ENCODE measurements at regions not wholly inside any gene's neighbourhood (a gene's known extent, or its start where the extent isn't known, plus 50 kb on each side); places are given as distances from the start of the nearest gene placed in this dataset.

DNA sequence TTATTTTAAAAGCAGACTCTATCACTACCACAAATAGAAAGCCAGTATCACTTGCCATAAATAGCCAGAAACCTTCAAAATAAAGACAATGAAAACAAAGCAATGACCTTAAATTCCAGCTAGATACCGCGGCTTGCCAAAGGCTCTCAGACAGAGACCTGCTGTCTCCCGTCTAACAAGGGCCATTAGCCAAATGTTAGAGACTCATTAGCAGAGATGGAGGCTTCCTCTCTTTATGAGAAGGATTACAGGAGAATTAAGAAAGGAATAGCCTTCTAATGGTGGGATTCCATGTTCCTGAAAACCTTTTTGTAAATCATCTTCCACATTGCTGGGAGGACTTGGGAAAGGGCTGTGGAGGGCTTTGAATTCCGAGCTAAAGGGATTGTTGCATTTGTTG is 206.7 kb downstream of the AACS start:
- Histone ChIP-seq H3K36me3 (ENCODE audit: control insufficient read depth, insufficient read depth, low read length) (no peaks in the 10 kb centered on the region), H3K27me3 (replicated peaks; ENCODE audit: control insufficient read depth, insufficient read depth, low read length) (no peaks in the 10 kb centered on the region), H3K4me3 (replicated peaks; ENCODE audit: low read depth, low read length) (no peak overlapping the region)
- no peak for DNase-seq (ENCODE audit: extremely low read depth, insufficient read length)
- TF ChIP-seq, protein P1, sequence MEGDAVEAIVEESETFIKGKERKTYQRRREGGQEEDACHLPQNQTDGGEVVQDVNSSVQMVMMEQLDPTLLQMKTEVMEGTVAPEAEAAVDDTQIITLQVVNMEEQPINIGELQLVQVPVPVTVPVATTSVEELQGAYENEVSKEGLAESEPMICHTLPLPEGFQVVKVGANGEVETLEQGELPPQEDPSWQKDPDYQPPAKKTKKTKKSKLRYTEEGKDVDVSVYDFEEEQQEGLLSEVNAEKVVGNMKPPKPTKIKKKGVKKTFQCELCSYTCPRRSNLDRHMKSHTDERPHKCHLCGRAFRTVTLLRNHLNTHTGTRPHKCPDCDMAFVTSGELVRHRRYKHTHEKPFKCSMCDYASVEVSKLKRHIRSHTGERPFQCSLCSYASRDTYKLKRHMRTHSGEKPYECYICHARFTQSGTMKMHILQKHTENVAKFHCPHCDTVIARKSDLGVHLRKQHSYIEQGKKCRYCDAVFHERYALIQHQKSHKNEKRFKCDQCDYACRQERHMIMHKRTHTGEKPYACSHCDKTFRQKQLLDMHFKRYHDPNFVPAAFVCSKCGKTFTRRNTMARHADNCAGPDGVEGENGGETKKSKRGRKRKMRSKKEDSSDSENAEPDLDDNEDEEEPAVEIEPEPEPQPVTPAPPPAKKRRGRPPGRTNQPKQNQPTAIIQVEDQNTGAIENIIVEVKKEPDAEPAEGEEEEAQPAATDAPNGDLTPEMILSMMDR (IDR thresholded peaks at IDR 0.05; ENCODE audit: insufficient read depth, low read length, poor library complexity, severe bottlenecking), result no peak

DNA sequence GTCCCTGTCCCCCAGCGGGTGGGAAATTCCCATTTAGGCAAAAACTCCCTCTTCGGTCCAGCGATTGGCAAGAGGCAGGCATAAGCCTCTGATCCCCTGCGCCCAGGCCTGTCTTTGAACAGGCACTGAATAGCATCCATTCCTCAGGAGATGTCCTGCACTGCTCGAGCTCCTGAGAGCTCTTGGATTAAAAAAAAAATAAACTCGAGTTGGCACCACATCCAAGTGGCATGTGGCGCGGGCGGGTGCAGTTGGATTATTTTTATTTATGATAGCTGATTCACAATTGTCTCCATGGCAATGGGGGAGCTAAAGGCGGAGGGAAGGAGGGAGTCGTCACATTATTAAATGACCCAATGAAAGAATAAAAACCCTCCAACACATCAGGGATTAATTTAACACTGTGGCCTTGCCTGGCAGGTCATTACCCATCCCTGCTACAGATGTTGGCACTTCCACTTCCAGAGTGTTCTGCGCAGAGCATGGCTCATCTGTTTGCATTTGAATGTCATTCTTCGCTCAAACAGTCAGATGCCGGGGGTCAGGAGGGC is 207.2 kb downstream of the AACS start:
- DNase-seq (ENCODE audit: extremely low read depth, insufficient read length), result no peak
- Histone ChIP-seq H3K4me3 (replicated peaks; ENCODE audit: low read depth, low read length) (no peak overlapping the region), H3K27me3 (replicated peaks; ENCODE audit: control insufficient read depth, insufficient read depth, low read length) (no peaks in the 10 kb centered on the region), H3K36me3 (ENCODE audit: control insufficient read depth, insufficient read depth, low read length) (no peaks in the 10 kb centered on the region)
- TF ChIP-seq, protein P1 (IDR thresholded peaks at IDR 0.05; ENCODE audit: insufficient read depth, low read length, poor library complexity, severe bottlenecking), result no peak

DNA sequence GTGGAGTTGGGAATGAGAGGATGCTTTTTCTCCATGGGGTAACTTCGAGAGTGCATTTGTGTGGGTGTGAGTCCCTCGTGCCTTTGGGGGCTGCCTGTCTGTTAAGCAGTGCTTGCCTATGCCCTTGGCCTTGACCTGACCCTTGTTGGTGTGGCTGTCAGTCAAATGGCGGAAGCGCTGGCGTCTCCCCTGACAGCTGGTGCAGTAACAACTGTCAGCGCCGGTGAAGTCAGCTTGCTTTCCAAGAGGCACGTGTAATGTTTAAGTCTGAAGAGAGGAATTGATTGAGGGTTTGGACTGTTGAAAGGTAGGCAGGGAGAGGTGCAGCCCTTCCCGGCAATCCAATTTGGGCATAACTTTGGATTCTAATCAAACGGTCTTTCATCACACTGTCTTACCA is 211.3 kb downstream of the AACS start:
- no peak overlapping the region for H3K4me3 ChIP-seq (replicated peaks; ENCODE audit: low read depth, low read length)
- H3K36me3 ChIP-seq (ENCODE audit: control insufficient read depth, insufficient read depth, low read length), result no peaks in the 10 kb centered on the region
- TF ChIP-seq, protein P1 (IDR thresholded peaks at IDR 0.05; ENCODE audit: insufficient read depth, low read length, poor library complexity, severe bottlenecking), result no peak
- no peak for DNase-seq (ENCODE audit: extremely low read depth, insufficient read length)
- H3K27me3 ChIP-seq (replicated peaks; ENCODE audit: control insufficient read depth, insufficient read depth, low read length), result no peaks in the 10 kb centered on the region

DNA sequence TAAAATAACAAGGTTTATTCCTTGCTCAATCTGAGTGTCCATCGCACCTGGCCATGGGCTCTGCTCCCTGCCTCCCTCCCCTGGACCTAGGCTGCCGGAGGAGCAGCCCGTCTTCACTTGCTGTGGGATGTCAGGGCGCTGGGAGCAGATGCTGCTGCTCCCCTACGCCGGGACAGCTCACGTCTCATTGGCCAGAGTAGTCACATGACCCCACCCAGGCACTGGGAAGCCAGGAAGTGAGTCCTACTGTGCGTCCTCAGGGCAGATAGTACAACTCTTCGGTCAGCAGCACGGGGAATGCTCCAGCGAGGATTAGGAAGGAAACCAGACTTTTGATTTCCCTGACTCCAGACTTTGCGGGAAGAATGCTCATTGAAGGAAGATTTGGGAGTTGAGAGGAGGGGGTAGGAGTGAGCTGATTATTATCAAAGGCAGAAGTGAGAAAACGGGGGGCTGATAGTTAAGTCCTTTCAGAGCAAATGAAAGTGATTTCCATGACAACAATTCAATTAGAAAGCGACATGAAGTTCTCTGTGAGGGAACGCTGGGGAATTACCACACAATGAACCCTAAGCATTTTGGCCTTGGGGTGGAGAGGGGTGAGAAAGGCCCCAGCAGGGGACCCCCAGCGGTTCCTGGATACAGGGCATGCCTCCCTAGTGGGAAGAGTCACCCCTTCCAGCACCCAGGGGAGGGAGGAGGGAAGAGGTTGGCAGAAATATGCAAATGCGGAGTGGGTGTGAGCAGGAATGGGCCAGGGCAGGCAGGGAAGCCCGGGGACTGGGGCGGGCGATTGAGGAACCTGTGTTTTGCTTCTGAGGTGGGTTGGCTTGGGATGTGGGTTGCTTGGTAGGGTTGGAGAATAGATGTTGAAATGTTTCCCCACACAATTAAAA is 215.5 kb downstream of the AACS start:
- Histone ChIP-seq H3K36me3 (ENCODE audit: control insufficient read depth, insufficient read depth, low read length) (no peaks in the 10 kb centered on the region), H3K4me3 (replicated peaks; ENCODE audit: low read depth, low read length) (no peak overlapping the region), H3K27me3 (replicated peaks; ENCODE audit: control insufficient read depth, insufficient read depth, low read length) (no peaks in the 10 kb centered on the region)
- TF ChIP-seq, protein P1 (IDR thresholded peaks at IDR 0.05; ENCODE audit: insufficient read depth, low read length, poor library complexity, severe bottlenecking), result no peak
- no peak for DNase-seq (ENCODE audit: extremely low read depth, insufficient read length)

DNA sequence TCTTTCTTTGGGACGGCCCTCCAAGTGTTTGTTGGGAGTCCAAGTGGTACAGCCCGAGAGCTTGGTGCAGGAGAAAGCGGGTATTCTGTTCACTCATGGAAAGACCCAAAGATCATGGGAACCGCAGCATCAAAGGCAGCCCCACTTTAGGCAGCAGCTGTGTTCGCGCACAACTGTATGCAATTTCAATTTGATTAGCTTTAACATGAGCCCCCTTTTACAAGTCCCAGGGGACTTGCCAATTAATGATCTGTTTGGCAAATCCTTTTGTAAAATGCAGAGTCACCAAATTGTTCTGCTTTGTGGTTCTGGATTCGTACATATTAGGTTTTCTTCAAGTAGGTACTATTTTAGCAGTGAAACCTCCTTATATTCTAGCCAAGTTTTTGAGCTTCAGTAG is 217.7 kb downstream of the AACS start:
- Histone ChIP-seq H3K36me3 (ENCODE audit: control insufficient read depth, insufficient read depth, low read length) (no peaks in the 10 kb centered on the region), H3K27me3 (replicated peaks; ENCODE audit: control insufficient read depth, insufficient read depth, low read length) (no peaks in the 10 kb centered on the region), H3K4me3 (replicated peaks; ENCODE audit: low read depth, low read length) (no peak overlapping the region)
- TF ChIP-seq, protein P1 (IDR thresholded peaks at IDR 0.05; ENCODE audit: insufficient read depth, low read length, poor library complexity, severe bottlenecking), result no peak
- DNase-seq (ENCODE audit: extremely low read depth, insufficient read length), result no peak

Data from GM06990 (cell line).